Hematopoietic multipotent progenitor cell treated with erythropoietin and hydrocortisone succinate and interleukin-3 and kit ligand, for 6 days (in vitro differentiated cells): ENCODE measurements at regions not wholly inside any gene's neighbourhood (a gene's known extent, or its start where the extent isn't known, plus 50 kb on each side); places are given as distances from the start of the nearest gene placed in this dataset.

ENCODE experiments used
- DNase-seq: peaks from one replicate; pipeline ENCODE4 v3.0.0-alpha.2; 2015

- DNase-seq = no peak
Measured at GRCh38 chr5:167771571-167771970, 519.9 kb upstream of the WWC1 start.

GRCh38 chr5:167773668-167774301 is 517.7 kb upstream of the WWC1 start:
- no peak for DNase-seq

GRCh38 chr5:167777746-167778145 is 513.7 kb upstream of the WWC1 start:
- DNase-seq = no peak

- DNase-seq = no peak
Measured at GRCh38 chr5:167778228-167778627, 513.2 kb upstream of the WWC1 start.

GRCh38 chr5:167779644-167780043 is 511.8 kb upstream of the WWC1 start:
- no peak for DNase-seq

GRCh38 chr5:167780177-167780576 is 511.3 kb upstream of the WWC1 start:
- DNase-seq = no peak

GRCh38 chr5:167783145-167783817 is 508.2 kb upstream of the WWC1 start:
- no peak for DNase-seq

GRCh38 chr5:167785106-167785505 is 506.3 kb upstream of the WWC1 start:
- DNase-seq = peak; percentile 2

GRCh38 chr5:167785901-167786300 is 505.5 kb upstream of the WWC1 start:
- DNase-seq = no peak

GRCh38 chr5:167786871-167787578 is 504.4 kb upstream of the WWC1 start:
- no peak for DNase-seq

GRCh38 chr5:167790045-167790444 is 501.4 kb upstream of the WWC1 start:
- DNase-seq = no peak

- DNase-seq = no peak
Measured at GRCh38 chr5:167790462-167791260, 500.8 kb upstream of the WWC1 start.

- DNase-seq = no peak
Measured at GRCh38 chr5:167792514-167792913, 498.9 kb upstream of the WWC1 start.

GRCh38 chr5:167793700-167794099 is 497.7 kb upstream of the WWC1 start:
- DNase-seq = no peak

GRCh38 chr5:167794121-167794520 is 497.3 kb upstream of the WWC1 start:
- no peak for DNase-seq

GRCh38 chr5:167796672-167797071 is 494.8 kb upstream of the WWC1 start:
- no peak for DNase-seq

- DNase-seq = no peak
Measured at GRCh38 chr5:167797933-167798332, 493.5 kb upstream of the WWC1 start.

GRCh38 chr5:167798448-167798847 is 493.0 kb upstream of the WWC1 start:
- DNase-seq = no peak

- DNase-seq = no peak
Measured at GRCh38 chr5:167800427-167800826, 491.0 kb upstream of the WWC1 start.

GRCh38 chr5:167801999-167802398 is 489.4 kb upstream of the WWC1 start:
- DNase-seq = no peak

GRCh38 chr5:167802755-167803431 is 488.6 kb upstream of the WWC1 start:
- DNase-seq = no peak

GRCh38 chr5:167804512-167805220 is 486.8 kb upstream of the WWC1 start:
- no peak for DNase-seq
